ENCODE measurements at regions not wholly inside any gene's neighbourhood (a gene's known extent, or its start where the extent isn't known, plus 50 kb on each side); places are given as distances from the start of the nearest gene placed in this dataset.

DNA sequence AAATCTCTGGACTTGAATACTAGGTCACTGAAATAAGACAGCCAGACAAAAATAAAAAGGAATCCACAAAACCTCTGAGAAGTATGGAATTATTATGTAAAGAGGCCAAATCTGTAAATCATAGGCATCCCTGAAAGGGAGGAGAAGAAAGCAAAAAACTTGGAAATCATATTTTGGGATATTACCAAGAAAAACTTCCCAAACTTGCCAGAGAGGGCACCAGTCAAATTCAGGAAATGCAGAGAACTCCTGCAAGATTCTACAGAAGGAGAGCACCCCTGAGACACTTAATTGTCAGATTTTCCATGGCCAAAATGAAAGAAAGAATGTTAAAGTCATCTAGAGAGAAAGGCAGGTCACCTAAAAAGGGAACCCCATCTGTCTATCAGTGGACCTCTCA lies 862.3 kb upstream of the PRMT6 start:
- Histone ChIP-seq H3K36me3 (ENCODE audit: control insufficient read depth in 4 of 4, insufficient read depth in 4 of 4, low read length in 3 of 4) (no peaks in the 10 kb centered on the region), H3K4me3 (ENCODE audit: control insufficient read depth in 1 of 7, extremely low read depth in 1 of 7, insufficient read depth in 4 of 7, low read depth in 2 of 7, low read length in 6 of 7) (no peak overlapping the region), H3K27me3 (replicated peaks in 2 of 5; ENCODE audit: control insufficient read depth in 4 of 5, insufficient read depth in 5 of 5, low read length in 4 of 5) (no peaks in the 10 kb centered on the region), H3K27ac (ENCODE audit: insufficient read depth in 1 of 2, low read depth in 1 of 2, low read length in 2 of 2, poor library complexity in 1 of 2, severe bottlenecking in 2 of 2) (no peak overlapping the region), H3K4me1 (ENCODE audit: control extremely low read depth in 1 of 4, control insufficient read depth in 4 of 4, insufficient read depth in 4 of 4, low read length in 3 of 4) (no peaks in the 10 kb centered on the region), H3K9me3 (ENCODE audit: control extremely low read depth in 1 of 5, control insufficient read depth in 4 of 5, insufficient read depth in 2 of 5, low read depth in 1 of 5, low read length in 4 of 5) (peaks cover 0 to 4% (median 0%) of the 10 kb centered on the region in 5 experiments)
- ChIA-PET POLR2A (no interaction called here), CTCF (no interaction called here)
- DNase-seq = no peak

DNA sequence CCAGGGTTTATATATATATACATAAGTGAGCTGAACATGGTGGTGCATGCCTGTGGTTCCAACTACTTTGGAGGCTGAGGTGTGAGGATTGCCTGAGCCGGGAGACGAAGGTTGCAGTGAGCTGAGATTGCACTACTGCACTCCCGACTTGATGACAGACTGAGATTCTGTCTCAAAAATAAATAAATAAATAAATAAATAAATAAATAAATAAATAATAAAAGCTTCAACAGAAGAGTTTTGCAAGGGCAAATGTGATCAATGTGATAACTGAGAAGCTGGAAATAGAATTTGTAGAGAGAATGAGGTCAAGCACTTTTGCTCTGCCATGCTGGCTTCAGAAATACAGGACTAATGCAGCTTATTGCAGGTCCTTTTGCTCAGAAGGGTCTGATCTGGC lies 855.8 kb upstream of the PRMT6 start:
- 73% methylated on average over 2 of the region's 3 CpGs for whole genome bisulfite sequencing (ENCODE audit: insufficient coverage)
- Histone ChIP-seq H3K4me1 (ENCODE audit: control extremely low read depth in 1 of 4, control insufficient read depth in 4 of 4, insufficient read depth in 4 of 4, low read length in 3 of 4) (no peaks in the 10 kb centered on the region), H3K27ac (ENCODE audit: insufficient read depth in 1 of 2, low read depth in 1 of 2, low read length in 2 of 2, poor library complexity in 1 of 2, severe bottlenecking in 2 of 2) (no peak overlapping the region), H3K36me3 (ENCODE audit: control insufficient read depth in 4 of 4, insufficient read depth in 4 of 4, low read length in 3 of 4) (no peaks in the 10 kb centered on the region), H3K9me3 (ENCODE audit: control extremely low read depth in 1 of 5, control insufficient read depth in 4 of 5, insufficient read depth in 2 of 5, low read depth in 1 of 5, low read length in 4 of 5) (no peaks in the 10 kb centered on the region), H3K27me3 (replicated peaks in 2 of 5; ENCODE audit: control insufficient read depth in 4 of 5, insufficient read depth in 5 of 5, low read length in 4 of 5) (no peaks in the 10 kb centered on the region), H3K4me3 (ENCODE audit: control insufficient read depth in 1 of 7, extremely low read depth in 1 of 7, insufficient read depth in 4 of 7, low read depth in 2 of 7, low read length in 6 of 7) (no peak overlapping the region)
- CTCF ChIA-PET = no interaction called here
- POLR2A ChIA-PET = no interaction called here
- no peak for DNase-seq

DNA sequence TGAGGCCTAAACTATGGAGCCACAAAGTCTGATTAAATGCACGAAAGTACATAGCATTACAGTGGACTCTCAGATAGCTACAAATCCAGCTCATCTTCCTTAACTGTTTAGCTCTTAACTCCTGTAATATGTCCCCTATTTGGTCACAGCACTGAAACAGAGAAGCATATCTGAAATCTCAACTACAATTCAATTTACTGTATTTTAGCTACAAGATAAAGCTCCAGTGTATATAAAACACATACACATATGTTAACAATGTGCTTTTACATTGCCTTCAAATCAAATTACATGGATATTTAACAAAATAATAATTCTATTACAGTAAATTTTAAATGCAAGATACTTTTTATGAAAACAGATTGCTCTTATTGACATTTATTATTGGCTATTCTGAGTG lies 849.3 kb upstream of the PRMT6 start:
- WGBS (ENCODE audit: insufficient coverage) = 93% methylated on average over 1 of the region's 1 CpG
- ChIA-PET POLR2A (no interaction called here), CTCF (interaction anchor here (0.8 kb wide), 1 partner anchor 33 kb away, joined by 3 read pairs; no protein-coding TSS in a partner anchor)

DNA sequence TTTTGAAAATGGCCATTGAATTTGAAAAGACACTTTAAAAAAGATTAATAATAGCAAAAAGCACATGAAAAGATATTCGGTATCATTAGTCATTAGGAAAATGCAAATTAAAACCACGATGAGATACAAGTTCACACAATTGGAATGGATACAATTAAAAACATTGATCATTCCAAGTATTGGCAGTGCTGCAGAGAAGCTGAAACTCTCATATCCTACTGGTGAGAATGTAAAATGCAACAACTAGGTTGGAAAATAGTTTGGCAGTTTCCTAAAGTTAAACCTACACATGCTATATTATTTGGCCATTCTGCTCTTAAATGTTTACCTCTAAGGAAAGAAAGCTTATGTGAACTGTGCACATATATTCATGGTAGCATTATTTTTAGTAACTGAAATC lies 838.7 kb upstream of the PRMT6 start:
- Histone ChIP-seq H3K27me3 (replicated peaks in 2 of 5; ENCODE audit: control insufficient read depth in 4 of 5, insufficient read depth in 5 of 5, low read length in 4 of 5) (no peaks in the 10 kb centered on the region), H3K9me3 (ENCODE audit: control extremely low read depth in 1 of 5, control insufficient read depth in 4 of 5, insufficient read depth in 2 of 5, low read depth in 1 of 5, low read length in 4 of 5) (no peaks in the 10 kb centered on the region), H3K4me1 (ENCODE audit: control extremely low read depth in 1 of 4, control insufficient read depth in 4 of 4, insufficient read depth in 4 of 4, low read length in 3 of 4) (no peaks in the 10 kb centered on the region), H3K4me3 (ENCODE audit: control insufficient read depth in 1 of 7, extremely low read depth in 1 of 7, insufficient read depth in 4 of 7, low read depth in 2 of 7, low read length in 6 of 7) (no peak overlapping the region), H3K36me3 (ENCODE audit: control insufficient read depth in 4 of 4, insufficient read depth in 4 of 4, low read length in 3 of 4) (no peaks in the 10 kb centered on the region), H3K27ac (ENCODE audit: insufficient read depth in 1 of 2, low read depth in 1 of 2, low read length in 2 of 2, poor library complexity in 1 of 2, severe bottlenecking in 2 of 2) (no peak overlapping the region)
- no CpG with 5 or more reads among the region's 2 CpGs for WGBS (ENCODE audit: insufficient coverage)
- ChIA-PET CTCF (no interaction called here), POLR2A (no interaction called here)
- no peak for DNase-seq

More for the DNA sequence above, 849.3 kb upstream of the PRMT6 start:
- Histone ChIP-seq H3K4me1 (ENCODE audit: control extremely low read depth in 1 of 4, control insufficient read depth in 4 of 4, insufficient read depth in 4 of 4, low read length in 3 of 4) (no peaks in the 10 kb centered on the region), H3K36me3 (ENCODE audit: control insufficient read depth in 4 of 4, insufficient read depth in 4 of 4, low read length in 3 of 4) (no peaks in the 10 kb centered on the region), H3K27ac (ENCODE audit: insufficient read depth in 1 of 2, low read depth in 1 of 2, low read length in 2 of 2, poor library complexity in 1 of 2, severe bottlenecking in 2 of 2) (no peak overlapping the region), H3K27me3 (replicated peaks in 2 of 5; ENCODE audit: control insufficient read depth in 4 of 5, insufficient read depth in 5 of 5, low read length in 4 of 5) (no peaks in the 10 kb centered on the region), H3K4me3 (ENCODE audit: control insufficient read depth in 1 of 7, extremely low read depth in 1 of 7, insufficient read depth in 4 of 7, low read depth in 2 of 7, low read length in 6 of 7) (no peak overlapping the region), H3K9me3 (ENCODE audit: control extremely low read depth in 1 of 5, control insufficient read depth in 4 of 5, insufficient read depth in 2 of 5, low read depth in 1 of 5, low read length in 4 of 5) (no peaks in the 10 kb centered on the region)
- no peak for DNase-seq

DNA sequence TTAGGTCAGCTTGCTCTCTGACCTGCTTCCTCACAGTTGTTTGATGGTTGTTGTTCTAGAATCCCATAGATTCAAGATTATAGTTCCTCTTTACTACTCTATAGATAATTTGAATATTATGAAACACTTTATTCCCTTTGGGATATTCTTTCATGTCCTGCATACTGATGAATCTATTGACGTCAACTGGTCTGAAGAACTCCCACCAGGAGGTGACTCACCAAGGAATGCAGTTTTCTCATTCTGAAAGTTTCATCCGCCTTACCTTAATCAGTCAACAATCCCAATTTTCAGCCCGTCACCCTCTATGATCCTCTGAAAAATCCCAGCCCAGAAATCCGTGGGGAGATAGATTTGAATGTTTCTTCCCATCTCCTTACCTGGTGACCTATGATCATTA lies 834.1 kb upstream of the PRMT6 start:
- no peak for DNase-seq
- ChIA-PET POLR2A (no interaction called here), CTCF (no interaction called here)
- H3K4me3 ChIP-seq (ENCODE audit: control insufficient read depth in 1 of 7, extremely low read depth in 1 of 7, insufficient read depth in 4 of 7, low read depth in 2 of 7, low read length in 6 of 7) = no peak overlapping the region
- no peaks in the 10 kb centered on the region for H3K4me1 ChIP-seq (ENCODE audit: control extremely low read depth in 1 of 4, control insufficient read depth in 4 of 4, insufficient read depth in 4 of 4, low read length in 3 of 4)
- no peaks in the 10 kb centered on the region for H3K9me3 ChIP-seq (ENCODE audit: control extremely low read depth in 1 of 5, control insufficient read depth in 4 of 5, insufficient read depth in 2 of 5, low read depth in 1 of 5, low read length in 4 of 5)
- H3K27me3 ChIP-seq (replicated peaks in 2 of 5; ENCODE audit: control insufficient read depth in 4 of 5, insufficient read depth in 5 of 5, low read length in 4 of 5) = no peaks in the 10 kb centered on the region
- H3K36me3 ChIP-seq (ENCODE audit: control insufficient read depth in 4 of 4, insufficient read depth in 4 of 4, low read length in 3 of 4) = no peaks in the 10 kb centered on the region
- H3K27ac ChIP-seq (ENCODE audit: insufficient read depth in 1 of 2, low read depth in 1 of 2, low read length in 2 of 2, poor library complexity in 1 of 2, severe bottlenecking in 2 of 2) = no peak overlapping the region
- WGBS (ENCODE audit: insufficient coverage) = 100% methylated on average over 2 of the region's 4 CpGs

DNA sequence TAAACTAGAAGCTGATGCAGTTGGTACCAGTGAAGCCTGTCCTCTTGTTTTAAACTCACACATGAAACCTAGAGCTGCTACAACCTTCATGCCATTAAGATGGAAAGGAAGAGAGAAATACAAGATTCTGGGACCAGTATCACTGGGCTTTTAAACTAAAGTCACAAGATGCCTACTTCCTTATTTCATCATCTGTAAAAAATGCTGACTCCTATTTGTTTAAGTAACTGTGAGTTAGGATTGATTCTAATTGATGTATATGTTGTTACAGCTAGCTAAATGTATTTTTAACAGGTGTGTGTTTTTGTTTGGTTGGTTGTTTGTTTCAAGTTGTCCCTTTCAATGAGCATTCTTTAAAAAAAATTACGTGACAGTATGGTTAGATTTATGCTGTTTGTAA lies 833.3 kb upstream of the PRMT6 start:
- Histone ChIP-seq H3K27ac (ENCODE audit: insufficient read depth in 1 of 2, low read depth in 1 of 2, low read length in 2 of 2, poor library complexity in 1 of 2, severe bottlenecking in 2 of 2) (no peak overlapping the region), H3K27me3 (replicated peaks in 2 of 5; ENCODE audit: control insufficient read depth in 4 of 5, insufficient read depth in 5 of 5, low read length in 4 of 5) (no peaks in the 10 kb centered on the region), H3K4me1 (ENCODE audit: control extremely low read depth in 1 of 4, control insufficient read depth in 4 of 4, insufficient read depth in 4 of 4, low read length in 3 of 4) (no peaks in the 10 kb centered on the region), H3K36me3 (ENCODE audit: control insufficient read depth in 4 of 4, insufficient read depth in 4 of 4, low read length in 3 of 4) (no peaks in the 10 kb centered on the region), H3K9me3 (ENCODE audit: control extremely low read depth in 1 of 5, control insufficient read depth in 4 of 5, insufficient read depth in 2 of 5, low read depth in 1 of 5, low read length in 4 of 5) (no peaks in the 10 kb centered on the region), H3K4me3 (ENCODE audit: control insufficient read depth in 1 of 7, extremely low read depth in 1 of 7, insufficient read depth in 4 of 7, low read depth in 2 of 7, low read length in 6 of 7) (no peak overlapping the region)
- no CpG with 5 or more reads among the region's 1 CpG for WGBS (ENCODE audit: insufficient coverage)
- POLR2A ChIA-PET = no interaction called here
- DNase-seq = no peak
- CTCF ChIA-PET = no interaction called here

DNA sequence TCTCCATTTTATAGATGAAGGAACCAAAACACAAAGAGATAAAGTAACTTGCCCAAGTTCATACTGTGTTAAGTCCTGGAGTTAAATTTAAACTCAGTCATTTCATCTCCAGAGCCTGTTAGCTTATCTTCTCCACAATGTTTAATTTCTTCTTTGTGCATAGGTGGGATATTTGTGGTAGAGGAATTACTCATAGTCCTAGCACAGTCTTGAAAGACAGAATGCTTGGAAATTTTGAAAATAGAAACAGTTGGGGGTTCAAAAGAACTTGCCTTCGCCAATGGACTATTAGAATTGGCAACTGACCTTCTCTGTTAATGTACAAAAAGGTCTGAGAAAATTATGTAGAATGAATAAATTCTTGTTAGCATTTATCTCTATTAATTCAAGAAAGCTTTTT lies 832.0 kb upstream of the PRMT6 start:
- H3K4me3 ChIP-seq (ENCODE audit: control insufficient read depth in 1 of 7, extremely low read depth in 1 of 7, insufficient read depth in 4 of 7, low read depth in 2 of 7, low read length in 6 of 7) = no peak overlapping the region
- no peak overlapping the region for H3K27ac ChIP-seq (ENCODE audit: insufficient read depth in 1 of 2, low read depth in 1 of 2, low read length in 2 of 2, poor library complexity in 1 of 2, severe bottlenecking in 2 of 2)
- H3K36me3 ChIP-seq (ENCODE audit: control insufficient read depth in 4 of 4, insufficient read depth in 4 of 4, low read length in 3 of 4) = no peaks in the 10 kb centered on the region
- POLR2A ChIA-PET = no interaction called here
- CTCF ChIA-PET = no interaction called here
- no peak for DNase-seq
- H3K4me1 ChIP-seq (ENCODE audit: control extremely low read depth in 1 of 4, control insufficient read depth in 4 of 4, insufficient read depth in 4 of 4, low read length in 3 of 4) = no peaks in the 10 kb centered on the region
- H3K27me3 ChIP-seq (replicated peaks in 2 of 5; ENCODE audit: control insufficient read depth in 4 of 5, insufficient read depth in 5 of 5, low read length in 4 of 5) = no peaks in the 10 kb centered on the region
- no CpG with 5 or more reads among the region's 1 CpG for WGBS (ENCODE audit: insufficient coverage)
- no peaks in the 10 kb centered on the region for H3K9me3 ChIP-seq (ENCODE audit: control extremely low read depth in 1 of 5, control insufficient read depth in 4 of 5, insufficient read depth in 2 of 5, low read depth in 1 of 5, low read length in 4 of 5)

DNA sequence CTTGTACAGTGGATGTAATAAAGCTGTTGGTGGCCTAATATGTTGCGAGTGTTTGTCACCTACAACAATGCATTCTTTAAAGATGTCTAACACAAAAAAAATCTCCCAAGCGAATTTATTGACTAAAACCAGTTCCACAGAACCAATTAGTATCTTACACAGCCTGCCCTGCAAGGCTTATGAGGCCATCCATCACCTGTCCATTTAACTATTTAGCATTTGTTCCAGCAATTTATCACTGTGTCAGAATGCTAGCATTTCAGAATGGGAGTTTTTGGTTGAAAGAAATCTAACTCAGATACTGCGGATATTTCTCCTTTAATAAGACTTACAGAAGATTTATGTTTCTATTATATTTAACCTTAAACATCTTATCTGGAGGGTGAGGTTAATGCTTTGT lies 831.1 kb upstream of the PRMT6 start:
- WGBS (ENCODE audit: insufficient coverage) = 71% methylated on average over 1 of the region's 3 CpGs
- no peak overlapping the region for H3K27ac ChIP-seq (ENCODE audit: insufficient read depth in 1 of 2, low read depth in 1 of 2, low read length in 2 of 2, poor library complexity in 1 of 2, severe bottlenecking in 2 of 2)
- H3K36me3 ChIP-seq (ENCODE audit: control insufficient read depth in 4 of 4, insufficient read depth in 4 of 4, low read length in 3 of 4) = no peaks in the 10 kb centered on the region
- no peaks in the 10 kb centered on the region for H3K4me1 ChIP-seq (ENCODE audit: control extremely low read depth in 1 of 4, control insufficient read depth in 4 of 4, insufficient read depth in 4 of 4, low read length in 3 of 4)
- DNase-seq = no peak
- ChIA-PET POLR2A (no interaction called here), CTCF (no interaction called here)
- no peaks in the 10 kb centered on the region for H3K27me3 ChIP-seq (replicated peaks in 2 of 5; ENCODE audit: control insufficient read depth in 4 of 5, insufficient read depth in 5 of 5, low read length in 4 of 5)
- no peak overlapping the region for H3K4me3 ChIP-seq (ENCODE audit: control insufficient read depth in 1 of 7, extremely low read depth in 1 of 7, insufficient read depth in 4 of 7, low read depth in 2 of 7, low read length in 6 of 7)
- no peaks in the 10 kb centered on the region for H3K9me3 ChIP-seq (ENCODE audit: control extremely low read depth in 1 of 5, control insufficient read depth in 4 of 5, insufficient read depth in 2 of 5, low read depth in 1 of 5, low read length in 4 of 5)
